Activated CD4-positive, alpha-beta T cell treated with anti-CD3 and anti-CD28 coated beads, Interleukin-2, amount 50 U/mL, for 16 hours (primary cell): ENCODE measurements at regions not wholly inside any gene's neighbourhood (a gene's known extent, or its start where the extent isn't known, plus 50 kb on each side); places are given as distances from the start of the nearest gene placed in this dataset.
"Not testable (repeated sequence)": the region's sequence is repeated elsewhere in the genome, so short reads cannot be mapped to it uniquely, and the experiment has no call there.

Source experiments
- DNase-seq: peaks from one replicate; pipeline ENCODE4 v3.0.0-alpha.2; 2020

GRCh38 chr3:156050918-156051317, 69.5 kb upstream of the KCNAB1 start:
- DNase-seq, result no peak

- DNase-seq, result no peak
Observed at GRCh38 chr3:156051651-156052050, 68.7 kb upstream of the KCNAB1 start.

- DNase-seq, result no peak
Observed at GRCh38 chr3:156052115-156052514, 68.3 kb upstream of the KCNAB1 start.

- no peak for DNase-seq
Observed at GRCh38 chr3:156059950-156060501, 60.4 kb upstream of the KCNAB1 start.

GRCh38 chr3:156068151-156068550, 52.2 kb upstream of the KCNAB1 start:
- DNase-seq, result not testable (repeated sequence)

GRCh38 chr3:156070028-156070427, 50.4 kb upstream of the KCNAB1 start:
- no peak for DNase-seq
